HCT116 (cell line): ENCODE measurements at regions not wholly inside any gene's neighbourhood (a gene's known extent, or its start where the extent isn't known, plus 50 kb on each side); places are given as distances from the start of the nearest gene placed in this dataset.

Experiments
- ATAC-seq: fragments of 200-7000 bp; cut with Tn5 transposase; 2 replicates; pipeline ENCODE4 v1.9.1; 2020; ENCODE audit warnings: mild to moderate bottlenecking, moderate library complexity
- BruUV-seq: library from RNA; stranded (reverse); fragments of 400-500 nt; replicated peaks from 2 replicates; lab custom pipeline; 2021; lab: Mats Ljungman, UMichigan
- CTCF ChIA-PET: fragments of 300-600 bp; sonication (Branson Sonifier 250); formaldehyde crosslinking; loops from one replicate; lab custom pipeline; 2021; ENCODE audit warnings: antibody characterized with exemption; lab: Charles Lee
- POLR2A ChIA-PET: fragments of 300-600, 350-600 bp; sonication (Branson Sonifier 250); formaldehyde crosslinking; loops from one replicate; lab custom pipeline; 2021; ENCODE audit warnings: antibody characterized with exemption; lab: Charles Lee
- RAD21 ChIA-PET, 2 experiments: fragments of 300-600 bp; sonication (Branson Sonifier 250); formaldehyde crosslinking; loops; one replicate each; lab custom pipeline; 2023; ENCODE audit warnings: low total read pairs in 2 of 2; ENCODE audit not compliant: uncharacterized antibody in 2 of 2, unreplicated experiment in 2 of 2, low non-redundant PET in 1 of 2; lab: Charles Lee
- DNase-seq: peaks from one replicate; pipeline ENCODE4 v3.0.0-alpha.2; 2010; ENCODE audit warnings: low read depth, low spot score
- H2AFZ ChIP-seq: fragments of 200-600 bp; shearing (Covaris generic), sonication (generic); 2 replicates; pipeline ENCODE4 v1.6.1; 2017; ENCODE audit warnings: low read depth, mixed run types, mixed read lengths, antibody characterized with exemption, low read length; ENCODE audit not compliant: poor library complexity, severe bottlenecking
- H3K27ac ChIP-seq: 2 replicates; pipeline ENCODE4 v1.5.1; 2012; ENCODE audit warnings: low read depth, low read length
- H3K27me3 ChIP-seq: fragments of 200-600 bp; sonication (generic); 2 replicates; pipeline ENCODE4 v1.6.1; 2016; ENCODE audit warnings: mixed run types, low read length, mixed read lengths; ENCODE audit not compliant: insufficient read depth
- H3K36me3 ChIP-seq, 2 experiments: fragments of 200-500 bp in 1 of 2; fragments of 200-600 bp in 1 of 2; sonication (Bioruptor generic) in 1 of 2; sonication (generic) in 1 of 2; 2 replicates each; pipeline versions ENCODE4 v1.5.1 to v1.6.1; 2014 to 2016; ENCODE audit warnings: low read length in 2 of 2, inconsistent platforms in 1 of 2, mixed read lengths in 1 of 2, mixed run types in 1 of 2; ENCODE audit not compliant: insufficient read depth in 2 of 2, control insufficient read depth in 1 of 2
- H3K4me1 ChIP-seq, 2 experiments: fragments of 200-600 bp in 1 of 2; sonication (generic) in 1 of 2; 2 replicates each; pipeline versions ENCODE4 v1.5.1 to v1.6.1; 2012 to 2017; ENCODE audit warnings: low read length in 2 of 2, inconsistent platforms in 1 of 2, mild to moderate bottlenecking in 1 of 2, mixed read lengths in 1 of 2, mixed run types in 1 of 2, moderate library complexity in 1 of 2; ENCODE audit not compliant: insufficient read depth in 2 of 2, control insufficient read depth in 1 of 2
- H3K4me2 ChIP-seq: fragments of 200-600 bp; sonication (generic); 2 replicates; pipeline ENCODE4 v1.6.1; 2017; ENCODE audit warnings: mixed run types, low read length, mixed read lengths
- H3K4me3 ChIP-seq, 2 experiments: fragments of 200-600 bp in 1 of 2; sonication (generic) in 1 of 2; replicated peaks in 1 of 2; 2 replicates each; pipeline ENCODE4 v1.5.1; 2011 to 2016; ENCODE audit warnings: low read length in 2 of 2, control low read depth in 1 of 2, low read depth in 1 of 2, mild to moderate bottlenecking in 1 of 2, mixed read lengths in 1 of 2, mixed run types in 1 of 2
- H3K79me2 ChIP-seq: fragments of 200-600 bp; sonication (generic); 2 replicates; pipeline ENCODE4 v1.6.1; 2017; ENCODE audit warnings: mild to moderate bottlenecking, mixed run types, low read length, moderate library complexity, mixed read lengths; ENCODE audit not compliant: insufficient read depth
- H3K9ac ChIP-seq: fragments of 200-600 bp; sonication (generic); 2 replicates; pipeline ENCODE4 v1.6.1; 2016; ENCODE audit warnings: low read length, mixed read lengths
- H3K9me2 ChIP-seq: fragments of 200-600 bp; sonication (generic), shearing (Covaris generic); 2 replicates; pipeline ENCODE4 v1.6.1; 2017; ENCODE audit warnings: mixed run types, mild to moderate bottlenecking, moderate library complexity; ENCODE audit not compliant: insufficient read depth
- H3K9me3 ChIP-seq, 2 experiments: fragments of 200-500 bp in 1 of 2; fragments of 200-600 bp in 1 of 2; sonication (Bioruptor generic) in 1 of 2; sonication (generic) in 1 of 2; 2 replicates each; pipeline ENCODE4 v1.6.1; 2014 to 2017; ENCODE audit warnings: low read length in 2 of 2, mixed read lengths in 2 of 2, inconsistent platforms in 1 of 2, low read depth in 1 of 2, mild to moderate bottlenecking in 1 of 2, mixed run types in 1 of 2, moderate library complexity in 1 of 2; ENCODE audit not compliant: control insufficient read depth in 1 of 2, insufficient read depth in 1 of 2
- H4K20me1 ChIP-seq: fragments of 200-600 bp; sonication (generic), shearing (Covaris generic); 2 replicates; pipeline ENCODE4 v1.6.1; 2017; ENCODE audit warnings: mixed run types, mild to moderate bottlenecking, moderate library complexity; ENCODE audit not compliant: insufficient read depth
- ATF3 ChIP-seq: IDR thresholded peaks from 2 replicates; pipeline ENCODE4 v1.6.1; 2012
- CEBPB ChIP-seq: IDR thresholded peaks from 2 replicates; pipeline ENCODE4 v1.6.1; 2012; ENCODE audit warnings: low read depth
- CTCF ChIP-seq, 3 experiments: fragments of 200-600 bp in 1 of 3; sonication (generic) in 1 of 3; IDR thresholded peaks in 2 of 3; conservative IDR thresholded peaks in 1 of 3; 2 replicates each; pipeline ENCODE4 v1.5.1; 2012 to 2017; ENCODE audit warnings: low read depth in 2 of 3, low read length in 2 of 3, antibody characterized with exemption in 1 of 3, borderline replicate concordance in 1 of 3, control low read depth in 1 of 3, mild to moderate bottlenecking in 1 of 3, mixed read lengths in 1 of 3, mixed run types in 1 of 3, moderate library complexity in 1 of 3; ENCODE audit not compliant: insufficient read depth in 1 of 3
- EGR1 ChIP-seq: IDR thresholded peaks from 2 replicates; pipeline ENCODE4 v1.6.1; 2012; ENCODE audit warnings: low read depth
- SP1 ChIP-seq: IDR thresholded peaks from 2 replicates; pipeline ENCODE4 v1.6.1; 2012; ENCODE audit warnings: low read depth
- SRF ChIP-seq: IDR thresholded peaks from 2 replicates; pipeline ENCODE4 v1.6.1; 2012; ENCODE audit warnings: low read depth
- TCF7L2 ChIP-seq: IDR thresholded peaks from 2 replicates; pipeline ENCODE4 v1.7.0; 2011; ENCODE audit warnings: borderline replicate concordance, inconsistent platforms; ENCODE audit not compliant: insufficient read depth, insufficient read length; ENCODE audit errors: extremely low read depth
- intact Hi-C: fragments of 100-400 bp; cut with micrococcal nuclease; formaldehyde crosslinking; loops from 2 replicates; pipeline ENCODE4 v1.10.0; 2022

GRCh38 chr7:3240826-3241430, 60.1 kb upstream of the SDK1 start:
- ChIA-PET POLR2A (no interaction called here), CTCF (no interaction called here), RAD21 (interaction anchor here in 1 of 2 experiments (0.6 kb wide), 1 partner anchor 11 kb away, joined by 6 read pairs; no protein-coding TSS in a partner anchor)
- Histone ChIP-seq H3K79me2 (no peaks in the 10 kb centered on the region), H3K4me1 (peaks cover 20 to 22% of the 10 kb centered on the region in 2 experiments), H3K9me2 (no peaks in the 10 kb centered on the region), H3K36me3 (no peaks in the 10 kb centered on the region), H3K9ac (no peak overlapping the region), H3K27ac (no peak overlapping the region), H4K20me1 (no peaks in the 10 kb centered on the region), H3K4me3 (no peak overlapping the region), H3K4me2 (no peak overlapping the region), H3K27me3 (peaks cover 3% of the 10 kb centered on the region; the same call in 1 of the 2 replicates), H3K9me3 (no peaks in the 10 kb centered on the region), H2AFZ (no peak overlapping the region)
- intact Hi-C loops = no loop called here
- TF ChIP-seq CEBPB (no peak), ATF3 (no peak), SP1 (no peak), SRF (no peak)
- BruUV-seq = no TSS peak
- DNase-seq = no peak
- no peak for ATAC-seq

- Histone ChIP-seq H3K36me3 (no peaks in the 10 kb centered on the region), H3K9me3 (peaks cover 0 to 3% of the 10 kb centered on the region in 2 experiments; a peak in 1 of 4 replicates), H3K4me3 (no peak overlapping the region), H3K27ac (no peak overlapping the region), H3K79me2 (no peaks in the 10 kb centered on the region), H3K9me2 (no peaks in the 10 kb centered on the region), H3K27me3 (peaks cover 2% of the 10 kb centered on the region; the same call in 1 of the 2 replicates), H3K4me1 (peaks cover 20 to 22% of the 10 kb centered on the region in 2 experiments), H2AFZ (no peak overlapping the region), H3K9ac (no peak overlapping the region), H3K4me2 (no peak overlapping the region), H4K20me1 (no peaks in the 10 kb centered on the region)
- CTCF ChIA-PET = no interaction called here
- TF ChIP-seq SP1 (no peak), CTCF (IDR thresholded peaks at IDR 0.05 in 2 of 3, conservative IDR thresholded peaks at IDR 0.05 in 1 of 3; ENCODE audit: borderline replicate concordance in 1 of 3, insufficient read depth in 1 of 3, low read depth in 2 of 3, low read length in 2 of 3) (no peak), EGR1 (no peak), CEBPB (no peak), TCF7L2 (no peak)
- intact Hi-C loops = no loop called here
- RAD21 ChIA-PET = interaction anchor here in 1 of 2 experiments (0.6 kb wide), 1 partner anchor 10 kb away, joined by 6 read pairs; no protein-coding TSS in a partner anchor
- POLR2A ChIA-PET = no interaction called here
- DNase-seq (no peak), ATAC-seq (no peak)
- BruUV-seq = no TSS peak
Observed at GRCh38 chr7:3241686-3242258, 59.3 kb upstream of the SDK1 start.
